ENCODE measurements at regions not wholly inside any gene's neighbourhood (a gene's known extent, or its start where the extent isn't known, plus 50 kb on each side); places are given as distances from the start of the nearest gene placed in this dataset.

GRCh38 chr1:184141361-184141880 lies 89.9 kb downstream of the TSEN15 start:
- DNase-seq (ENCODE audit: low read depth in 4 of 4, low spot score in 3 of 4): no peak

GRCh38 chr1:184143449-184143848 lies 91.9 kb downstream of the TSEN15 start:
- DNase-seq (ENCODE audit: low read depth in 4 of 4, low spot score in 3 of 4): no peak

- no peak for DNase-seq (ENCODE audit: low read depth in 4 of 4, low spot score in 3 of 4)
Measured at GRCh38 chr1:184145083-184145482, 93.6 kb downstream of the TSEN15 start.

GRCh38 chr1:184146202-184146601 lies 94.7 kb downstream of the TSEN15 start:
- no peak for DNase-seq (ENCODE audit: low read depth in 4 of 4, low spot score in 3 of 4)

- no peak for DNase-seq (ENCODE audit: low read depth in 4 of 4, low spot score in 3 of 4)
Measured at GRCh38 chr1:184150776-184151531, 99.4 kb downstream of the TSEN15 start.

- peak in 1 of 4 donors; percentile 18 for DNase-seq (ENCODE audit: low read depth in 4 of 4, low spot score in 3 of 4)
Measured at GRCh38 chr1:184152434-184152898, 100.9 kb downstream of the TSEN15 start.

GRCh38 chr1:184152974-184153373 lies 101.4 kb downstream of the TSEN15 start:
- no peak for DNase-seq (ENCODE audit: low read depth in 4 of 4, low spot score in 3 of 4)

- no peak for DNase-seq (ENCODE audit: low read depth in 4 of 4, low spot score in 3 of 4)
Measured at GRCh38 chr1:184153731-184154130, 102.2 kb downstream of the TSEN15 start.

GRCh38 chr1:184156521-184157393 lies 105.2 kb downstream of the TSEN15 start:
- no peak for DNase-seq (ENCODE audit: low read depth in 4 of 4, low spot score in 3 of 4)

GRCh38 chr1:184157394-184157742 lies 105.8 kb downstream of the TSEN15 start:
- DNase-seq (ENCODE audit: low read depth in 4 of 4, low spot score in 3 of 4): no peak

GRCh38 chr1:184158896-184159681 lies 107.6 kb downstream of the TSEN15 start:
- DNase-seq (ENCODE audit: low read depth in 4 of 4, low spot score in 3 of 4): no peak

GRCh38 chr1:184160236-184160635 lies 108.7 kb downstream of the TSEN15 start:
- DNase-seq (ENCODE audit: low read depth in 4 of 4, low spot score in 3 of 4): no peak

GRCh38 chr1:184161071-184161698 lies 109.7 kb downstream of the TSEN15 start:
- no peak for DNase-seq (ENCODE audit: low read depth in 4 of 4, low spot score in 3 of 4)

GRCh38 chr1:184162281-184162680 lies 110.8 kb downstream of the TSEN15 start:
- DNase-seq (ENCODE audit: low read depth in 4 of 4, low spot score in 3 of 4): no peak

GRCh38 chr1:184163674-184164465 lies 112.3 kb downstream of the TSEN15 start:
- no peak for DNase-seq (ENCODE audit: low read depth in 4 of 4, low spot score in 3 of 4)

GRCh38 chr1:184164536-184164935 lies 113.0 kb downstream of the TSEN15 start:
- DNase-seq (ENCODE audit: low read depth in 4 of 4, low spot score in 3 of 4): no peak

- DNase-seq (ENCODE audit: low read depth in 4 of 4, low spot score in 3 of 4): no peak
Measured at GRCh38 chr1:184166485-184166884, 115.0 kb downstream of the TSEN15 start.

GRCh38 chr1:184167352-184167751 lies 115.8 kb downstream of the TSEN15 start:
- DNase-seq (ENCODE audit: low read depth in 4 of 4, low spot score in 3 of 4): no peak

- no peak for DNase-seq (ENCODE audit: low read depth in 4 of 4, low spot score in 3 of 4)
Measured at GRCh38 chr1:184170719-184171118, 119.2 kb downstream of the TSEN15 start.

GRCh38 chr1:184176058-184176457 lies 124.5 kb downstream of the TSEN15 start:
- no peak for DNase-seq (ENCODE audit: low read depth in 4 of 4, low spot score in 3 of 4)
